Stimulated activated naive CD8-positive, alpha-beta T cell treated with anti-CD3 and anti-CD28 coated beads, Interleukin-15, Interleukin-2, amounts not matched to agents 100 ng/mL and 50 ng/mL, for 24 hours (primary cell): ENCODE measurements at regions not wholly inside any gene's neighbourhood (a gene's known extent, or its start where the extent isn't known, plus 50 kb on each side); places are given as distances from the start of the nearest gene placed in this dataset.

Experiments
- H3K27ac Mint-ChIP-seq: one replicate; pipeline ENCODE4 v1.8.0; 2021; ENCODE audit warnings: mild to moderate bottlenecking, mixed read lengths
- H3K27me3 Mint-ChIP-seq: one replicate; pipeline ENCODE4 v1.8.0; 2021; ENCODE audit warnings: mixed read lengths
- H3K36me3 Mint-ChIP-seq: one replicate; pipeline ENCODE4 v1.8.0; 2021; ENCODE audit warnings: low read depth, mixed read lengths
- H3K4me1 Mint-ChIP-seq: one replicate; pipeline ENCODE4 v1.8.0; 2021; ENCODE audit warnings: low read depth, mixed read lengths
- H3K4me3 Mint-ChIP-seq: one replicate; pipeline ENCODE4 v1.8.0; 2021; ENCODE audit warnings: mild to moderate bottlenecking, mixed read lengths
- H3K9me3 Mint-ChIP-seq: one replicate; pipeline ENCODE4 v1.8.0; 2021; ENCODE audit warnings: mixed read lengths

DNA sequence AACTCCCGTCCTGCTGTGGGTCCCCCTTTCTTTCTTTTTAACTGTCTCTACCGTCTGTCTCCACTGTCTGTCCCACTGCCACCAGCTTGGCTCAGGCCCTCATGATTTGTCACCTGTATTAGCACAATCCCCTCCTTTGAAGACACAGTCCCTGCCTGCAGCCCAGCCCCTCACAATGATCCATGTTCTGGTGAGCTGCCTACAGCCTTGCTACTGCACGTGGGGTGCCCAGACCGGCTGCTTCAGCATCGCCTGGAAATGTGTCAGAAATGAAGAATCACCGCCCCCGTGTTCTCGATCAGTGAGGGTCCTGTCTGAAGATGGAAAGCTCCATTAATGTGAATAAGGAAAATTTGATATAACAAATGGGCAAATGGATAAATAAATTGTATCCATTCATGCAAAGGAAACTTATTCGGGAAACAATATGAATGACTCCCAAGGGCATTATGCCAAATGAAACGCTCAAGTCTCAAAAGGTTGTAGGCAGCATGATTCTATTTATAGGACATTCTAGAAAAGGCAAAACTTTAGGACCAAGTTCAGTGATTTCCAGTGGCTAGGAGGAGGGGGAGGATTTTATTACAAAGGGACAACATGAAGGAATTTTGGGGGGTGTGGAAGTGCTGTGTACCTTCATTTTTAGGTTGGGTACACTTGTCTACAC lies 59.4 kb upstream of the CD83 start:
- peaks cover 11% of the 10 kb centered on the region for H3K9me3 Mint-ChIP-seq
- no peaks in the 10 kb centered on the region for H3K4me1 Mint-ChIP-seq
- peaks cover 38% of the 10 kb centered on the region for H3K27me3 Mint-ChIP-seq

GRCh38 chr6:14058735-14059134 lies 58.8 kb upstream of the CD83 start:
- peaks cover 11% of the 10 kb centered on the region for H3K9me3 Mint-ChIP-seq
- peaks cover 39% of the 10 kb centered on the region for H3K27me3 Mint-ChIP-seq
- H3K27ac Mint-ChIP-seq = no peak overlapping the region
- no peaks in the 10 kb centered on the region for H3K36me3 Mint-ChIP-seq
- no peaks in the 10 kb centered on the region for H3K4me1 Mint-ChIP-seq
- no peak overlapping the region for H3K4me3 Mint-ChIP-seq

More for the DNA sequence above, 59.4 kb upstream of the CD83 start:
- Mint-ChIP-seq H3K27ac (no peak overlapping the region), H3K36me3 (no peaks in the 10 kb centered on the region), H3K4me3 (no peak overlapping the region)

DNA sequence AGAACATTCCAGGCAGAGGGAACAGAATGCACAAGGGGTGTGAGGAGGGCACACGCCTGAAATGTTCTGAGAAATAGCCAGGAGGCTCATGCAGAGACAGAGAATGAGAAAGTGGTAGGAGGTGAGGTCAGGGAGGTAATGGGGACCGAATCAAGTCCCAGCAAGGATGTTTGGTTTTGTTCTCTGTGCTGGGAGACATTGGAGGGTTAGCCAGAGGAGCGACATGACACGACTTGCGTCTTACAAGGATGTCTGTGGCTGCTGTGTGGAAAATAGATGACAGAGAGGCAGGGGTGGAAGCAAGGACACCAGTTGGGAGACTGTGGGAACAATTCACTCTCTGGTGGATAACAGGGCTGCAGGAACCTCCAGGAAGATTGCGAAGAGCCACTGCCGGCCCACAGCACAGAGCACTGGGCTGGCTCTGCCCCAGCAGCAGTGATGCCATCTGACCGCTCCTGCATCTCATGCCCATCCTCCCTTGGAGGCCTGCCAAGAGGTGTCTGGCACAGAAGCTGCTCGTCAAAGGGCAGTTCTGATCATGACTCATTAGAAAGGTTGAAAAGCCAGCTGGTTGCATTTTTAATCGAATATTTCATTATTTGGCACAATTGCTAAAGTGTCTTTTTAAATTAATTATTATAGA lies 57.7 kb upstream of the CD83 start:
- H3K27me3 Mint-ChIP-seq = peaks cover 37% of the 10 kb centered on the region
- peaks cover 11% of the 10 kb centered on the region for H3K9me3 Mint-ChIP-seq
- no peak overlapping the region for H3K4me3 Mint-ChIP-seq
- no peak overlapping the region for H3K27ac Mint-ChIP-seq
- no peaks in the 10 kb centered on the region for H3K36me3 Mint-ChIP-seq
- no peaks in the 10 kb centered on the region for H3K4me1 Mint-ChIP-seq

- no peaks in the 10 kb centered on the region for H3K36me3 Mint-ChIP-seq
- peaks cover 11% of the 10 kb centered on the region for H3K9me3 Mint-ChIP-seq
- H3K27ac Mint-ChIP-seq = no peak overlapping the region
- H3K4me1 Mint-ChIP-seq = no peaks in the 10 kb centered on the region
- no peak overlapping the region for H3K4me3 Mint-ChIP-seq
- H3K27me3 Mint-ChIP-seq = peaks cover 40% of the 10 kb centered on the region
Observed at GRCh38 chr6:14060971-14061370, 56.6 kb upstream of the CD83 start.

GRCh38 chr6:14061643-14062042 lies 55.9 kb upstream of the CD83 start:
- peaks cover 11% of the 10 kb centered on the region for H3K9me3 Mint-ChIP-seq
- H3K27ac Mint-ChIP-seq = no peak overlapping the region
- H3K27me3 Mint-ChIP-seq = peaks cover 41% of the 10 kb centered on the region
- H3K36me3 Mint-ChIP-seq = no peaks in the 10 kb centered on the region
- peaks cover under 1% of the 10 kb centered on the region for H3K4me1 Mint-ChIP-seq
- no peak overlapping the region for H3K4me3 Mint-ChIP-seq

GRCh38 chr6:14062345-14063029 lies 55.1 kb upstream of the CD83 start:
- Mint-ChIP-seq H3K27ac (no peak overlapping the region), H3K36me3 (no peaks in the 10 kb centered on the region), H3K9me3 (peaks cover 11% of the 10 kb centered on the region), H3K4me1 (peaks cover 6% of the 10 kb centered on the region), H3K4me3 (no peak overlapping the region), H3K27me3 (peaks cover 45% of the 10 kb centered on the region)

GRCh38 chr6:14063756-14064155 lies 53.8 kb upstream of the CD83 start:
- peaks cover 11% of the 10 kb centered on the region for H3K9me3 Mint-ChIP-seq
- H3K27ac Mint-ChIP-seq = no peak overlapping the region
- H3K4me3 Mint-ChIP-seq = no peak overlapping the region
- H3K4me1 Mint-ChIP-seq = peaks cover 11% of the 10 kb centered on the region
- H3K36me3 Mint-ChIP-seq = no peaks in the 10 kb centered on the region
- H3K27me3 Mint-ChIP-seq = peaks cover 38% of the 10 kb centered on the region

- Mint-ChIP-seq H3K4me1 (peaks cover 11% of the 10 kb centered on the region), H3K36me3 (no peaks in the 10 kb centered on the region), H3K27ac (no peak overlapping the region), H3K9me3 (peaks cover 11% of the 10 kb centered on the region), H3K4me3 (no peak overlapping the region), H3K27me3 (peaks cover 27% of the 10 kb centered on the region)
Observed at GRCh38 chr6:14065350-14065749, 52.2 kb upstream of the CD83 start.

GRCh38 chr6:14066782-14067406 lies 50.7 kb upstream of the CD83 start:
- Mint-ChIP-seq H3K27me3 (peaks cover 19% of the 10 kb centered on the region), H3K4me1 (peaks cover 20% of the 10 kb centered on the region), H3K4me3 (no peak overlapping the region), H3K9me3 (peaks cover 10% of the 10 kb centered on the region), H3K36me3 (no peaks in the 10 kb centered on the region), H3K27ac (peak overlapping the region; percentile 36)

- no peaks in the 10 kb centered on the region for H3K36me3 Mint-ChIP-seq
- H3K27ac Mint-ChIP-seq = no peak overlapping the region
- H3K9me3 Mint-ChIP-seq = peaks cover 2% of the 10 kb centered on the region
- peaks cover 25% of the 10 kb centered on the region for H3K4me1 Mint-ChIP-seq
- peaks cover 12% of the 10 kb centered on the region for H3K27me3 Mint-ChIP-seq
- no peak overlapping the region for H3K4me3 Mint-ChIP-seq
Observed at GRCh38 chr6:14067656-14068055, 49.9 kb upstream of the CD83 start.
